ENCODE measurements at regions not wholly inside any gene's neighbourhood (a gene's known extent, or its start where the extent isn't known, plus 50 kb on each side); places are given as distances from the start of the nearest gene placed in this dataset.

GRCh38 chr1:67532452-67533216 lies 102.4 kb upstream of the SERBP1 start:
- TF ChIP-seq CTCF (IDR thresholded peaks at IDR 0.05) (peak; percentile 59 to 78), POLR2A (IDR thresholded peaks at IDR 0.05) (no peak), POLR2AphosphoS5 (IDR thresholded peaks at IDR 0.05) (no peak), EP300 (IDR thresholded peaks at IDR 0.05) (no peak)
